Thoracic aorta (tissue), 2 donors: ENCODE measurements at regions not wholly inside any gene's neighbourhood (a gene's known extent, or its start where the extent isn't known, plus 50 kb on each side); places are given as distances from the start of the nearest gene placed in this dataset.

ENCODE experiments used
- ATAC-seq: fragments of 150-250 bp; one replicate; pipeline ENCODE4 v1.8.0; 2017; ENCODE audit warnings: low read depth; ENCODE audit not compliant: insufficient number of reproducible peaks, low FRiP score
- DNase-seq: peaks from one replicate; pipeline ENCODE4 v3.0.0-alpha.2; 2020; ENCODE audit warnings: low spot score
- H3K27ac ChIP-seq, 2 donors: fragments of 200-600 bp; sonication (generic); 1 replicate in 1 of 2; 2 replicates in 1 of 2; pipeline ENCODE4 v1.5.1; 2016; ENCODE audit warnings: mild to moderate bottlenecking in 2 of 2, moderate library complexity in 2 of 2
- H3K27me3 ChIP-seq: fragments of 200-600 bp; sonication (generic); replicated peaks from 2 replicates; pipeline ENCODE4 v1.6.0; 2016; ENCODE audit warnings: mild to moderate bottlenecking; ENCODE audit not compliant: insufficient read depth
- H3K36me3 ChIP-seq: fragments of 200-600 bp; sonication (generic); one replicate; pipeline ENCODE4 v1.5.1; 2016
- H3K4me1 ChIP-seq, 2 donors: fragments of 200-600 bp; sonication (generic); 1 replicate in 1 of 2; 2 replicates in 1 of 2; pipeline versions ENCODE4 v1.5.1 to v1.6.0; 2016; ENCODE audit warnings: low read depth in 2 of 2, mild to moderate bottlenecking in 1 of 2; ENCODE audit not compliant: control insufficient read depth in 1 of 2
- H3K4me3 ChIP-seq: fragments of 200-600 bp; sonication (generic); 2 replicates; pipeline ENCODE4 v1.5.1; 2016; ENCODE audit warnings: mild to moderate bottlenecking
- H3K9me3 ChIP-seq: fragments of 200-600 bp; sonication (generic); 2 replicates; pipeline ENCODE4 v1.5.1; 2016
- CTCF ChIP-seq: fragments of 200-600 bp; sonication (generic); IDR thresholded peaks from one replicate; pipeline ENCODE4 v1.5.1; 2019; ENCODE audit warnings: antibody characterized with exemption

- Histone ChIP-seq H3K9me3 (no peaks in the 10 kb centered on the region), H3K27ac (no peak overlapping the region), H3K4me1 (no peaks in the 10 kb centered on the region), H3K36me3 (no peaks in the 10 kb centered on the region), H3K4me3 (no peak overlapping the region), H3K27me3 (no peaks in the 10 kb centered on the region)
- no peak for TF ChIP-seq CTCF
- no peak for DNase-seq
- no peak for ATAC-seq
Measured at GRCh38 chr4:35493977-35494376, 750.3 kb downstream of the ARAP2 start.

- H3K27me3 ChIP-seq, result no peaks in the 10 kb centered on the region
- ATAC-seq (no peak), DNase-seq (no peak)
- no peak overlapping the region for H3K27ac ChIP-seq
- no peak for TF ChIP-seq CTCF
- no peaks in the 10 kb centered on the region for H3K4me1 ChIP-seq
- H3K36me3 ChIP-seq, result no peaks in the 10 kb centered on the region
- no peaks in the 10 kb centered on the region for H3K9me3 ChIP-seq
- no peak overlapping the region for H3K4me3 ChIP-seq
Measured at GRCh38 chr4:35494955-35495354, 749.4 kb downstream of the ARAP2 start.

- H3K4me1 ChIP-seq, result no peaks in the 10 kb centered on the region
- H3K27ac ChIP-seq, result no peak overlapping the region
- no peak overlapping the region for H3K4me3 ChIP-seq
- DNase-seq (no peak), ATAC-seq (no peak)
- no peak for TF ChIP-seq CTCF
- no peaks in the 10 kb centered on the region for H3K27me3 ChIP-seq
- H3K9me3 ChIP-seq, result no peaks in the 10 kb centered on the region
- H3K36me3 ChIP-seq, result no peaks in the 10 kb centered on the region
Measured at GRCh38 chr4:35500812-35501211, 743.5 kb downstream of the ARAP2 start.

GRCh38 chr4:35503435-35503834, 740.9 kb downstream of the ARAP2 start:
- no peak overlapping the region for H3K27ac ChIP-seq
- DNase-seq (no peak), ATAC-seq (no peak)
- H3K27me3 ChIP-seq, result no peaks in the 10 kb centered on the region
- H3K4me1 ChIP-seq, result no peaks in the 10 kb centered on the region
- TF ChIP-seq CTCF, result no peak
- H3K4me3 ChIP-seq, result no peak overlapping the region
- H3K9me3 ChIP-seq, result no peaks in the 10 kb centered on the region
- H3K36me3 ChIP-seq, result no peaks in the 10 kb centered on the region

- no peak overlapping the region for H3K4me3 ChIP-seq
- H3K27me3 ChIP-seq, result no peaks in the 10 kb centered on the region
- no peaks in the 10 kb centered on the region for H3K9me3 ChIP-seq
- H3K4me1 ChIP-seq, result no peaks in the 10 kb centered on the region
- H3K27ac ChIP-seq, result no peak overlapping the region
- no peak for TF ChIP-seq CTCF
- H3K36me3 ChIP-seq, result no peaks in the 10 kb centered on the region
- ATAC-seq (no peak), DNase-seq (no peak)
Measured at GRCh38 chr4:35506161-35506560, 738.2 kb downstream of the ARAP2 start.
